CD4-positive, alpha-beta memory T cell (primary cell): ENCODE measurements at regions not wholly inside any gene's neighbourhood (a gene's known extent, or its start where the extent isn't known, plus 50 kb on each side); places are given as distances from the start of the nearest gene placed in this dataset.

ENCODE experiments used
- CTCF ChIA-PET: fragments of 350-600 bp; sonication (Branson Sonifier 250); formaldehyde crosslinking; loops from one replicate; lab custom pipeline; 2021; ENCODE audit warnings: inconsistent platforms; ENCODE audit not compliant: partially characterized antibody; lab: Charles Lee
- POLR2A ChIA-PET: fragments of 350-600 bp; sonication (Branson Sonifier 250); formaldehyde crosslinking; loops from one replicate; lab custom pipeline; 2021; ENCODE audit not compliant: partially characterized antibody; lab: Charles Lee
- DNase-seq, 5 donors: peaks; one replicate each; pipeline versions ENCODE4 v3.0.0 to v3.0.0-alpha.2; 2020 to 2022; ENCODE audit warnings: mixed read lengths in 1 of 5
- H3K27ac ChIP-seq: one replicate; pipeline ENCODE4 v1.7.0; 2013; ENCODE audit warnings: low read depth, low read length
- H3K27me3 ChIP-seq: 2 replicates; pipeline ENCODE4 v1.7.0; 2013; ENCODE audit warnings: mild to moderate bottlenecking, low read length, moderate library complexity; ENCODE audit not compliant: insufficient read depth
- H3K36me3 ChIP-seq: 2 replicates; pipeline ENCODE4 v1.7.0; 2013; ENCODE audit warnings: mild to moderate bottlenecking, low read length, moderate library complexity; ENCODE audit not compliant: insufficient read depth
- H3K4me1 ChIP-seq: 2 replicates; pipeline ENCODE4 v1.7.0; 2013; ENCODE audit warnings: mild to moderate bottlenecking, low read length, moderate library complexity; ENCODE audit not compliant: insufficient read depth
- H3K4me3 ChIP-seq, 2 donors: one replicate each; pipeline ENCODE4 v1.7.0; 2013; ENCODE audit warnings: low read length in 2 of 2, mild to moderate bottlenecking in 1 of 2
- H3K9me3 ChIP-seq, 2 donors: one replicate each; pipeline ENCODE4 v1.7.0; 2013; ENCODE audit warnings: low read length in 2 of 2, control low read depth in 1 of 2; ENCODE audit not compliant: control insufficient read depth in 1 of 2
- H3K27ac Mint-ChIP-seq, 7 donors: one replicate each; pipeline ENCODE4 v1.8.0; 2020 to 2021; ENCODE audit warnings: mixed read lengths in 7 of 7, mild to moderate bottlenecking in 6 of 7, inconsistent platforms in 3 of 7, moderate library complexity in 3 of 7
- H3K27me3 Mint-ChIP-seq, 2 donors: one replicate each; pipeline ENCODE4 v1.8.0; 2020 to 2021; ENCODE audit warnings: mixed read lengths in 2 of 2
- H3K36me3 Mint-ChIP-seq, 2 donors: one replicate each; pipeline ENCODE4 v1.8.0; 2020 to 2021; ENCODE audit warnings: mixed read lengths in 2 of 2, inconsistent platforms in 1 of 2, mild to moderate bottlenecking in 1 of 2
- H3K4me1 Mint-ChIP-seq, 4 donors: one replicate each; pipeline ENCODE4 v1.8.0; 2020 to 2021; ENCODE audit warnings: mixed read lengths in 4 of 4, mild to moderate bottlenecking in 1 of 4
- H3K4me3 Mint-ChIP-seq, 8 donors: one replicate each; pipeline ENCODE4 v1.8.0; 2020 to 2021; ENCODE audit warnings: mixed read lengths in 8 of 8, mild to moderate bottlenecking in 7 of 8, moderate library complexity in 6 of 8, inconsistent platforms in 3 of 8
- H3K9me3 Mint-ChIP-seq, 8 donors: one replicate each; pipeline ENCODE4 v1.8.0; 2020 to 2021; ENCODE audit warnings: mixed read lengths in 8 of 8, mild to moderate bottlenecking in 5 of 8, inconsistent platforms in 3 of 8, moderate library complexity in 1 of 8
- intact Hi-C: fragments of 100-400 bp; cut with micrococcal nuclease; formaldehyde crosslinking; loops from one replicate; pipeline ENCODE4 v1.15.1; 2023

DNA sequence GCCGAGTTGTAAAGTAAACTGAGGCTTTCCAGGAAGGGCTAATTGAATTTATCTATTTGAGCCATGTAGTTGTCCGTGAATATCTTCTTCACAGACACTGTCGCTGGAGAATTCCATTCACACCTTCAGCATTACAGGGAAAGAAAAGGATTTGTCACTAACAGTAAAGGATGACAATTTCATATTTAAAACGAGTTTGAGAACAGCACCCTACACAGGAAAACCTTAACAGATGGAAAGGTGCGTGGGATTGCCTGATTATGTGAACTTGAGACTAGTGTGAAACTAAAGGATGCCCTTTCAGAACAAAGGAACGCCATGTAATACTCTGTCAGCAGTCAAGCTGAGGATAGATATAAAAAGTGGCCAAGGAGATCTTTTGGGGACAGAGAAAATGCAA, 492.5 kb upstream of the ADGRL2 start:
- ChIA-PET POLR2A (no interaction called here), CTCF (no interaction called here)
- peaks cover 0 to 1% of the 10 kb centered on the region in 2 donors for H3K27me3 Mint-ChIP-seq
- H3K36me3 Mint-ChIP-seq, result no peaks in the 10 kb centered on the region
- peaks cover 0 to 5% (median 0%) of the 10 kb centered on the region in 8 donors for H3K9me3 Mint-ChIP-seq
- Histone ChIP-seq H3K4me1 (no peaks in the 10 kb centered on the region), H3K9me3 (no peaks in the 10 kb centered on the region), H3K27ac (no peak overlapping the region), H3K4me3 (no peak overlapping the region), H3K27me3 (no peaks in the 10 kb centered on the region), H3K36me3 (no peaks in the 10 kb centered on the region)
- H3K27ac Mint-ChIP-seq, result no peak overlapping the region
- DNase-seq, result no peak
- H3K4me3 Mint-ChIP-seq, result no peak overlapping the region
- no peaks in the 10 kb centered on the region for H3K4me1 Mint-ChIP-seq
- intact Hi-C loops, result no loop called here

DNA sequence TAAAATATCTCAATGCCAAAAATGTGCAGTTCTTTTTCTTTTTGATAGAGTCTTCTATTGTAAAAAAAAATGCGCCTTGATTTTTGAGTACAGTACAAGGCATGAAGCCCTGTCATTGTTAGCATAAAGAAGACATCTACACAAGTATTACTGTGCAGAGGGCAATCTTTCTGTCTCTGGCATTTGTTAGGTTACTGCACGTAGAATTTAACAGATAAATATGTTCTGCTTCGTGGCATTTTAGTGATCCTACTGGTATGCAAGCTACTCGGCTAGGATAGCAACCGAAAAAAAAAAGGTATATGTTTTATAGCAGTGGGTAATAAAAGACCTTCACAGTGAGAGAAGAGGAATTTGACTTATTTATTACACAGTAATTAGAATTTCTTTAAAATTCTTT, 492.9 kb upstream of the ADGRL2 start:
- intact Hi-C loops, result no loop called here
- ChIA-PET CTCF (no interaction called here), POLR2A (no interaction called here)
- no peak for DNase-seq
- Mint-ChIP-seq H3K9me3 (peaks cover 0 to 5% (median 2%) of the 10 kb centered on the region in 8 donors), H3K4me1 (no peaks in the 10 kb centered on the region), H3K36me3 (no peaks in the 10 kb centered on the region), H3K27me3 (peaks cover 0 to 1% of the 10 kb centered on the region in 2 donors), H3K4me3 (no peak overlapping the region), H3K27ac (no peak overlapping the region)
- no peaks in the 10 kb centered on the region for H3K9me3 ChIP-seq
- no peaks in the 10 kb centered on the region for H3K27me3 ChIP-seq
- H3K4me1 ChIP-seq, result no peaks in the 10 kb centered on the region
- H3K4me3 ChIP-seq, result no peak overlapping the region
- no peak overlapping the region for H3K27ac ChIP-seq
- H3K36me3 ChIP-seq, result no peaks in the 10 kb centered on the region

DNA sequence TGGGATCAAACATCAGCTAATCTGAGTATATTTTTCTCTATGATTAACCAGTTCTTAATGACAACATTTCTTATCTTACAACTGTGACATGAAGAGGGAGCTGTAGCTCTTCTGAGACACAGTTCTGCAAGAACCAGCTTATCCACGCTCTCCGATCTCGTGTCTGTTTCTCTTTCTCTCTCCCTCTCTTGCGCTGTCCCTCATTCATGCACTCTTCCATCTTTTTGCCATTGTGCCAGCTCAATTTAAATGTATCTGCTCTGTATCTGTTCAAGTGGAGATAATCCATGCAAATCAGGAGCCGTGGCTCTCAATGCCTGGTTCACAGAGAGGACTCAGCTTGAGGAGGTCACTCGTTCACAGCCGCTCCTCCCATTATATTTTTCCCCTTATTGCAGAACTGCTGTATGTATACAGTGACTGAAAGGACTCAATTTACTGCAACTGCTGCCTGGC, 494.7 kb upstream of the ADGRL2 start:
- intact Hi-C loops, result no loop called here
- Mint-ChIP-seq H3K36me3 (no peaks in the 10 kb centered on the region), H3K9me3 (peaks cover 0 to 5% (median 2%) of the 10 kb centered on the region in 8 donors), H3K27me3 (peaks cover 0 to 1% of the 10 kb centered on the region in 2 donors), H3K27ac (no peak overlapping the region), H3K4me1 (no peaks in the 10 kb centered on the region), H3K4me3 (no peak overlapping the region)
- Histone ChIP-seq H3K27ac (no peak overlapping the region), H3K4me3 (no peak overlapping the region), H3K27me3 (no peaks in the 10 kb centered on the region), H3K9me3 (peaks cover 0 to 5% of the 10 kb centered on the region in 2 donors), H3K4me1 (no peaks in the 10 kb centered on the region), H3K36me3 (no peaks in the 10 kb centered on the region)
- no peak for DNase-seq
- CTCF ChIA-PET, result no interaction called here
- POLR2A ChIA-PET, result no interaction called here

DNA sequence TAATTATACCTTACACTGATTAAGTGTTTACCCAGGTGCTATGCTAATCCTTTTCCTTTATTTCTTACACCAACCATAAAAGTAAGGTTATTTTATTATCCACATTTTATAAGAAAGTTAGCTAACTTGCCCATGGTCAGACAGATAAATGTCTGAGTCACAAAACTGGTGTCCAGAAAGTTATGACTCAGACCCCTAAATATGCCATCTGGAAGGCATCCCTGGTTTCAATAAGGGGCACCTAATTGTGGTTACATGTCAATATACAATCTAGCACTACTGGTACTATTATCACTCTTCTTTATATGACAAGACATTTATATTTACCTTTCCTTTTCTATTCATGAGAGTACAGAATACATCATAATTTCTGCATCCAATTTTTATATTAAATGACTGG, 496.5 kb upstream of the ADGRL2 start:
- no peak for DNase-seq
- Mint-ChIP-seq H3K36me3 (no peaks in the 10 kb centered on the region), H3K4me1 (no peaks in the 10 kb centered on the region), H3K9me3 (peaks cover 0 to 5% (median 3%) of the 10 kb centered on the region in 8 donors), H3K4me3 (no peak overlapping the region), H3K27me3 (no peaks in the 10 kb centered on the region), H3K27ac (no peak overlapping the region)
- intact Hi-C loops, result no loop called here
- ChIA-PET POLR2A (no interaction called here), CTCF (no interaction called here)
- Histone ChIP-seq H3K27me3 (no peaks in the 10 kb centered on the region), H3K36me3 (no peaks in the 10 kb centered on the region), H3K9me3 (peaks cover 0 to 5% of the 10 kb centered on the region in 2 donors), H3K27ac (no peak overlapping the region), H3K4me1 (no peaks in the 10 kb centered on the region), H3K4me3 (no peak overlapping the region)

DNA sequence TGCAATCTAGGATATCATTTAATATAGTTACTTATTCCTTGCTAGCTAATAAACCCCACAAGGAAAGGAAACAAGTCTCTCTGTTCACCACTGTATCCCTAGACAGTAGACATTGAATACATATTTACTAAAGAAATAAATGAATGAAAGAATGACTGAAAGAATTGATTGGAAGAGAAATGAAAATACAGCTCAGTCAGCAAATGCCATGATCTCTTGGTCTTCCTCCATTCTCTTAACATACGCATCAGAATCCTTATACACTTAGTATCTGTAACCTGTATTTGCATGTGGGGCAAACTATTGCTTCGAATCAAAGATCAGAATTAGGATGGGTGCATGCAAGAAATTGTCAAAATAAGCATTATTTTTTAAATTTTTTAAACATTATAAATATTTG, 500.8 kb upstream of the ADGRL2 start:
- Mint-ChIP-seq H3K9me3 (peaks cover 0 to 5% (median 3%) of the 10 kb centered on the region in 8 donors), H3K4me1 (no peaks in the 10 kb centered on the region), H3K4me3 (no peak overlapping the region), H3K27me3 (no peaks in the 10 kb centered on the region), H3K36me3 (no peaks in the 10 kb centered on the region), H3K27ac (no peak overlapping the region)
- no peak for DNase-seq
- ChIA-PET CTCF (no interaction called here), POLR2A (no interaction called here)
- H3K36me3 ChIP-seq, result no peaks in the 10 kb centered on the region
- intact Hi-C loops, result no loop called here
- peaks cover 0 to 5% of the 10 kb centered on the region in 2 donors for H3K9me3 ChIP-seq
- no peaks in the 10 kb centered on the region for H3K27me3 ChIP-seq
- H3K27ac ChIP-seq, result no peak overlapping the region
- H3K4me3 ChIP-seq, result no peak overlapping the region
- no peaks in the 10 kb centered on the region for H3K4me1 ChIP-seq

DNA sequence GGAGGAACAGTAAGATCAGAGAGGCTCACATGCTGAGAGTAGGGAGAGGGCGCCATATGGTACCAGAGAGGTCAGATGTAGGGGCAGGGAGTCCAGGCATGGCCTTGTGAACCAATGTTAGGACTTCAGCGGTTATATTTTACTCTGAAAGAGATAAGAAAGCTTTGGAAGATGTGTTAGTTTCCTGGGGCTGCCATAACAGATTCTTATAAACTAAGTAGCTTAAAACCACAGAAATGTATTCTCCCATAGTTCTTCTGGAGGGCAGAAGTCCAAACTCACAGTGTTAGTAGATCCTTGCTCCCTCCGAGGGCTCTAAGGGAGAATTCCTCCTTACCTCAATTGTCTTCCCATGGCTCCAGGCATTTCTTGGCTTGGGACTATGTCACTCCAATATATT, 502.5 kb upstream of the ADGRL2 start:
- Mint-ChIP-seq H3K9me3 (peaks cover 0 to 5% (median 3%) of the 10 kb centered on the region in 8 donors), H3K36me3 (no peaks in the 10 kb centered on the region), H3K27me3 (no peaks in the 10 kb centered on the region), H3K4me3 (no peak overlapping the region), H3K27ac (no peak overlapping the region), H3K4me1 (no peaks in the 10 kb centered on the region)
- no peak overlapping the region for H3K27ac ChIP-seq
- H3K4me1 ChIP-seq, result no peaks in the 10 kb centered on the region
- no peaks in the 10 kb centered on the region for H3K27me3 ChIP-seq
- POLR2A ChIA-PET, result no interaction called here
- DNase-seq, result no peak
- no peaks in the 10 kb centered on the region for H3K36me3 ChIP-seq
- H3K4me3 ChIP-seq, result no peak overlapping the region
- CTCF ChIA-PET, result no interaction called here
- intact Hi-C loops, result no loop called here
- peaks cover 0 to 5% of the 10 kb centered on the region in 2 donors for H3K9me3 ChIP-seq

DNA sequence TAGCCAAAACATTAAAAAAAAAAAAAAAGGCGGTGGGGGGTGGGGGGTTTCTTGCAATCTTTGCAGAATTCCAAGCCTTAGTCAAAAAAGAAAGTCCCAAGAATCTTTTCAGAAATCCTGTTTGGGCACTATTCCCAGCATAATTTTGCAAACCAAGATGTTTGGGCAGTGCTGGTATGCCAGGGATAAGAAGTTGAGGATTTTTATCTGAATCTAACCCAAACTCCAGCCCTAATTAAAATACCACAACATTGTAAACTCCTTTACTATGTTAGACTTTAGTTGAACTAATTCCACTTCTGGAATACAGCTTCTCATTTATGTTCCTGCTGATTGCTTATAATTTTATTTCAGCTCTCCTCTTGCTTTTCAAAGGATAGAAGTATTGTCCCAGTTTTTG, 504.1 kb upstream of the ADGRL2 start:
- Mint-ChIP-seq H3K4me3 (no peak overlapping the region), H3K9me3 (peaks cover 0 to 6% (median 0%) of the 10 kb centered on the region in 8 donors), H3K27me3 (no peaks in the 10 kb centered on the region), H3K4me1 (no peaks in the 10 kb centered on the region), H3K27ac (no peak overlapping the region), H3K36me3 (no peaks in the 10 kb centered on the region)
- Histone ChIP-seq H3K27ac (no peak overlapping the region), H3K4me3 (no peak overlapping the region), H3K9me3 (peaks cover 0 to 4% of the 10 kb centered on the region in 2 donors), H3K4me1 (no peaks in the 10 kb centered on the region), H3K36me3 (no peaks in the 10 kb centered on the region), H3K27me3 (no peaks in the 10 kb centered on the region)
- no peak for DNase-seq
- CTCF ChIA-PET, result no interaction called here
- intact Hi-C loops, result no loop called here
- POLR2A ChIA-PET, result no interaction called here

DNA sequence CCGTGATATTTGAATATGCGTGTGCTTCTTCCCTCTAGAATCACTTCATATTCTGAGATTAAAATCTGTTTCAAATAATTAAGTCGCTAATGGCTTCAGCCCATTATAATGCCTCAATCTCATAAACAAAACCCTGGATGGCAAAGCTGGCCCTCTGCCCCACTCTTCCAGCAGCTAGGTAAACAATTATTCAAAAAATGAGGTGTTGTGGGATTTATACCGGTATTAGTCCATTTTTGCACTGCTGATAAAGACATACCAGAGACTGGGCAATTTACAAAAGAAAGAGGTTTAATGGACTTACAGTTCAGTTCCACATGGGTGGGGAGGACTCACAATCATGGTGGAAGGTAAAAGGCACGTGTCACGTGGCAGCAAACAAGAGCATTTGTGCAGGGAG, 510.4 kb upstream of the ADGRL2 start:
- Histone ChIP-seq H3K27ac (no peak overlapping the region), H3K4me1 (no peaks in the 10 kb centered on the region), H3K4me3 (no peak overlapping the region), H3K27me3 (no peaks in the 10 kb centered on the region), H3K36me3 (no peaks in the 10 kb centered on the region), H3K9me3 (no peaks in the 10 kb centered on the region)
- no peak for DNase-seq
- Mint-ChIP-seq H3K36me3 (no peaks in the 10 kb centered on the region), H3K27ac (no peak overlapping the region), H3K27me3 (no peaks in the 10 kb centered on the region), H3K9me3 (peaks cover 0 to 3% (median 0%) of the 10 kb centered on the region in 8 donors), H3K4me3 (no peak overlapping the region), H3K4me1 (no peaks in the 10 kb centered on the region)
- intact Hi-C loops, result no loop called here
- ChIA-PET POLR2A (no interaction called here), CTCF (no interaction called here)
